IPS-18c (cell line): ENCODE measurements at regions not wholly inside any gene's neighbourhood (a gene's known extent, or its start where the extent isn't known, plus 50 kb on each side); places are given as distances from the start of the nearest gene placed in this dataset.

Experiments
- H3K4me3 ChIP-seq: 2 replicates; pipeline ENCODE4 v1.7.0; 2013; ENCODE audit warnings: low read depth, mild to moderate bottlenecking, low read length, moderate library complexity; ENCODE audit not compliant: insufficient read depth
- H3K9me3 ChIP-seq: one replicate; pipeline ENCODE4 v1.6.1; 2013; ENCODE audit warnings: mild to moderate bottlenecking, low read length, moderate library complexity; ENCODE audit not compliant: control insufficient read depth, insufficient read depth

DNA sequence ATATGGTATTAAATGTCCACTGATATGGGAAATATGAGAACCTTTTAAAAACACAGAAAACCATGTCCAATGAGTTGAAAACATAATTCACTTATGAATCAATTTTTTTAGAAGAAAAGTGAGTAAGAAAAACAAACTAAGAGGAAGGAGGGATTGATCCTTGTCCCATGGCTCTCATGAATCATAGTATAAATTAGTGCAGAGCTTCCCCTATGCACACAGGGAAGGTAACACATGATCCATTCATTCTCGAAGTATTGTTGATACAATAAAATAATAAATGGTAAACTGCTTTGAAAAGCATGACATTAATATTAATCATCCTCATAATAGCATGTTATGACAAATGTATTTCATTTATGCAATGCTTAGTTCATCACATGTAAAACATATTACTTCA, 872.0 kb upstream of the CNTNAP5 start:
- H3K9me3 ChIP-seq, result no peaks in the 10 kb centered on the region
- H3K4me3 ChIP-seq, result no peak overlapping the region

DNA sequence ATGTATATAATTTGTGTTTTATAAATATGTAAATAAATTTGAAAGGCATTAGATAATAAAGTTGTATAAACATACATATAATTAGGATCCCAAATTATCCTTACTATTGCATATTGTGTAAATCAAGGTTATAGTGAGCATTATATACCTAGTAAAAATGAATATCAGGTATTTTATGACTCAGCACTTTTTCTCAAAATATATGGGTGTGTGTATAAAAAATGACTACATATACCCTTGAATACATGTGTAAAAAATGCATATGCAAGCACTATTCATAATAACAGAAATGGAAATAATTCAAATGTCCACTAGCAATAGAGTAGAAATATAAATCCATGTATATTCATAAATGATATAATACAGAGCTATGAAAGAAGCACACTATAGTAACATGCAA, 870.9 kb upstream of the CNTNAP5 start:
- H3K9me3 ChIP-seq, result no peaks in the 10 kb centered on the region
- no peak overlapping the region for H3K4me3 ChIP-seq

DNA sequence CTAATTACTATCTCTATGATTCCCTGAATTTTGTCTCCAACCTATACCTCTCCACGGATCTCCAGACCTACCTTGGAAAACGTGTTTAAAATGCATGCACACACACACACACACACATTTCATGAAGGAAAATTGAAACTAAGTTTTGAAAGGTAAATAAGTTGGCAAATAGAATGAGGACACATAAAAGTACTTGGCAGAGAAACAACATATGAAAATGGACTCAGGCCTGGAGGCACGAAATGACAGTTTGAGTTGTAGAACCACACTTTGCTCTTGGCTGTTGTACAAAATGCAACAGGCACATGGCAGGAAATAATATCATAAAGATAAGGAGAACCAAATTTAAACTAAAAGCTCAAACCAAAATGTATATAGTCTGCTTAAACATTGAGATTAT, 868.1 kb upstream of the CNTNAP5 start:
- no peaks in the 10 kb centered on the region for H3K9me3 ChIP-seq
- H3K4me3 ChIP-seq, result no peak overlapping the region

DNA sequence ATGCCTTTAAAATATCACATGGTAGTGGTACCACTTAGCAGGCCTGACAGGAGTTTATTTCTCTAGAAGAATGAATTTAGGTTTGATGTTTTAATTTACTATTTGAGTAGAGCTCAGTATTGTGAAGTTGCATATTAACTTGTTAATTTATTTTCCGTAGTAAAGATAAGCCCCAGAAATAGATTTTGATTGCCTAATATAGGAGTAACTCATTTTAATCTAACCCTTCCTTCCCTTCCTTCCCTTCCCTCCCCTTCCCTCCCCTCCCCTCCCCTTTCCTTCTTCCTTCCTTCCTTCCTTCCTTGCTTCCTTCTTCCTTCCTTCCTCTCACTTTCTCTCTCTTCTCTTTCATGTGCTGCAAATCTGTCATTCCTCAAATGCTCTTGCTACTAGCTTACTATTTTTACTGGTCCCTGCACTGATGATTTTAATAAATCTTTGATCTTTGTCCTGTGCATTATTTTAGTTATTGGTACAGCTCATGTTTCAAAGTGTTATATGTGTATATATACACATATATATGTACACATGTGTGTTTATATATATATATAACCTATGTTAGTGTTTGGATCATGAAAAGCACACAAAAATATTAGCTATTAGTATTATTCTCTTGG, 862.6 kb upstream of the CNTNAP5 start:
- Histone ChIP-seq H3K9me3 (no peaks in the 10 kb centered on the region), H3K4me3 (no peak overlapping the region)

DNA sequence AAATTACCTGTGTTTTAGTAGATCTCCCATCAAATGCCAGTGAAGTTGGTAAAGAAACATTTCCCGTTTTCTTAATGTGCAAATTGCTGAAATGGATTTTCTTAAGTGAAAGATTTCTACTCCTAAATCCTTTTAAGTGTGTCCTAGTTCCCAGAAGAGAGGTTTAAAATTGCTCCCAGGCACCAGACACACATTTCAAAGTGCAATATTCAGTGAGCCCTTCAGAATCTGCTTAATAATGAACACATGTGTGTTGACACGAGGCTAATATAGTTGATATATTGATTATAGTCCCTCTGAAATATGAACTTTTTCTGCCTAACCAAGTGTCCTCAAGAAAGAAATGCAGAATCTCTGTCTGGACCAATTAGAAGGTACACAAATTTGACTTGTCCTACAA, 861.7 kb upstream of the CNTNAP5 start:
- no peaks in the 10 kb centered on the region for H3K9me3 ChIP-seq
- no peak overlapping the region for H3K4me3 ChIP-seq

DNA sequence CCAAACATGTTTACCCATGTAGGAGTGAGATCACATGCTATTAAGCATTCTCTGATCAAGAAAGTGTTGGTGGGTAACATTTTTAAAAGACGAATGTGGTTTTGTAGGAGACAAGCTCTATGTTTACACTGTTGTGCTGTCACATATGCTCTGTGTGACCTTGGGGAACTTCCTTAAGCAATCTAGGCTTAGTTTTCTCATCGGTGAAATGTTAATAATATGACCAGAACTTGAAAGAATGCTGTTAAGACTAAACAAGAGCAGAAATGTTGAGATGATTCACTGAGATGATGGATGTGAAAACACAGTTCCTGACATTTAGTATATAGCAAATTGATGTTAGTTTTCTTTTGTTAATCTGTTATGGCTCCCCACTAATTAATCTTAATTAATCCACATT, 860.9 kb upstream of the CNTNAP5 start:
- Histone ChIP-seq H3K4me3 (no peak overlapping the region), H3K9me3 (no peaks in the 10 kb centered on the region)

DNA sequence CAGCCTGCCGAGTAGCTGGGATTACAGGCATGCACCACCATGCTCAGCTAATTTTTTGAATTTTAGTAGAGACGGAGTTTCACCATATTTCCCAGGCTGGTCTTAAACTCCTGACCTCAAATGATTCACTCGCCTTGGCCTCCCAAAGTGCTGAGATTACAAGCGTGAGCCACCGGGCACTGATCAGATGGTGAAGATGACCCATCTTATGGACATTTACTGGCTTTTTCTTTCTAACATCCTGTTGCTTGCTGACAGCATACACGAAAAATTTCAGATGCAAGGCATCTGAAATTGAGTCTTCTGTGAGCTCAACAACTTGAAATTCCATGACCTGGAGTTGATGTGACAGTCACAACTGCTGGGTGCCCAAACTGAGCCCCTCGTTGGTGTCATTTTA, 859.5 kb upstream of the CNTNAP5 start:
- no peaks in the 10 kb centered on the region for H3K9me3 ChIP-seq

DNA sequence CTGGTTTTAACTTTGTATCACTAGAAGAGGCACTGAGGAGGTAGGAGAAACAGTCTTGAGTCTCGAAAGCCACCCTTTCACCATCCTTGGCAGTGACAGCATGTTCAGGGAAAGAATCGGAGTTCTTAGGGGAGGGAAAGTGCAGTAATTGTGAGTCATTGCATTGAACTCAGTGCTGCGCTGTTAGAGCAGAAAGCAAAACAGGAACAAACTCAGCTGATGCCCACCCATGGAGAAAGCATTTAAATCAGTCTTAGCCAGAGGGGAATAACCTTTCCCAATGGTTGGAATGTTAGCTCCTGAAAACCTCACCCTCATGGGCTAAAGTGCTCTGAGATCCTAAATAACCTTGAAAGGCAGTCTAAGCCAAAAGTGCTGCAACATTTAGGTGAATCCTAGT, 845.6 kb upstream of the CNTNAP5 start:
- no peaks in the 10 kb centered on the region for H3K9me3 ChIP-seq
- H3K4me3 ChIP-seq, result no peak overlapping the region

More for the DNA sequence above, 859.5 kb upstream of the CNTNAP5 start:
- H3K4me3 ChIP-seq, result no peak overlapping the region

DNA sequence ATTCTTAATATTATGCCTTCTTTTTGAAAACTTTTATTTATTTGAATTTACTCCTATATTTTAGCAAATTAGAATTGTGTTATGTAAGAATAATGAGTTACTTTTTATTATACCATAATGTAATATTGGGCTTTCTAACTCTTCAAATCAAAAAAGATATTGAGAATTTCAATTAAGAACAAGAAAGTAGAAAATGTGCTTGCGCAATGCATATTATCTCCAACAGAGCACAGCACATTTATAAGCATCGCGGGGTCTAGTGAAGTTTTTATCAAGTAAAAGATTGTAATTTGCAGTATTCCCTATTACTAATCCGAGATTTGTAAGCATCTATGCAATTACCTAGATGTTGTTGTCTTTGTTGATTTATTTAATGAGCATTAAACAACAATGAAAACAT, 829.1 kb upstream of the CNTNAP5 start:
- H3K4me3 ChIP-seq, result no peak overlapping the region
- no peaks in the 10 kb centered on the region for H3K9me3 ChIP-seq

DNA sequence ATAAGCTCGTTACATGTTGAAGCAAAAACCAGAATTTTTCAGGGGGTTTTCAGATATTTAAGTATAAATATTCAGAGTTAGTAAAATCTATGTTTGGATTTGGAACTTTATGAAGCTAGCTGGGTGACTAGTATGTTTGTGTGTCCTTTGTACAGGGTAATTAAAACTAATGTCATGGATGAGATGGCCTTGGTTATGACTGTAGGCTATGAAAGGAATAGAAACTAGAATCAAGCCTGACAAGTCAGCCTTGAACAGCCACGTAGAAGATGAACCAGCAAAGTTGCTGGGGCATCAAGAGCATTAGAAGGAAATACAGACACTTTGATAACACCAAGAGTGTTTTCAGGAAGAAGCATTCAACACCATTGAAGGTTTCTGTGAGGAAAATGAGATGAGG, 825.1 kb upstream of the CNTNAP5 start:
- Histone ChIP-seq H3K9me3 (no peaks in the 10 kb centered on the region), H3K4me3 (no peak overlapping the region)

DNA sequence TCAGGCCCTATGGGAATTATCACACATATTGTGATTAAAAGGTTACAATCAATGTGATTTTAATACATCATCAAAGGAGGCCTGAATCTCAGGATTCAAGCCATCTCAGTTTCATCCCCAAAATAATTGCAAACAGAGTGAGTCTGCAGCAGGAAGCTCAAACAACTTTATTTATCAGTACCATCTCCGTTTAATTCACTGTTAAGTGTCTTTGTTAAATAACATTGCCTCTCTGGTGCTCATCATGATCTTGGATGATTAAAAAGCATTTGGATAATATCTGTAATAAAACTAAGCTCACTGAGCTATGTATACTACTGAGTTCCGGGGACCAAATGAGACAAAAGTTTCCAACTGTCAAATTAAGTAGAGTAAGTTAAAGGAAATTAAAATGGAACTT, 817.8 kb upstream of the CNTNAP5 start:
- no peaks in the 10 kb centered on the region for H3K9me3 ChIP-seq
- no peak overlapping the region for H3K4me3 ChIP-seq

DNA sequence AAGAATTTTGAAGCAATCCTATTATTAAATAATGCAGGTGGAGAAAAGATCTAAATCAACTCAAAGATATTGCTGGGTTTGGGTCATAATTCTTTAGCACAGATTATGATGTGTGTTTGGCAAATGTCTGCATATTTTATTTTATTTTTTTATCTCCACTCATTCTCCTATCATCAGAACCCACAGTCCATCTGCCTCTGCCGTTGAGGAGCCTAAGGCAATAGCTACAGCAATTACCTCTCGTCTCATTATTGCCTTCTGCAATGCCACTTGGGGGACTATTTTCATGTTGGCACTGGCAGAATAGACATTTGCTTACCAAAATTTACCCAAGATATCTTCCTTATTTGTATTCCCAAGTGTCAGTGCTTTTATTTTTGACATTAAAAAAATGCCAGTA, 815.9 kb upstream of the CNTNAP5 start:
- Histone ChIP-seq H3K9me3 (no peaks in the 10 kb centered on the region), H3K4me3 (no peak overlapping the region)

DNA sequence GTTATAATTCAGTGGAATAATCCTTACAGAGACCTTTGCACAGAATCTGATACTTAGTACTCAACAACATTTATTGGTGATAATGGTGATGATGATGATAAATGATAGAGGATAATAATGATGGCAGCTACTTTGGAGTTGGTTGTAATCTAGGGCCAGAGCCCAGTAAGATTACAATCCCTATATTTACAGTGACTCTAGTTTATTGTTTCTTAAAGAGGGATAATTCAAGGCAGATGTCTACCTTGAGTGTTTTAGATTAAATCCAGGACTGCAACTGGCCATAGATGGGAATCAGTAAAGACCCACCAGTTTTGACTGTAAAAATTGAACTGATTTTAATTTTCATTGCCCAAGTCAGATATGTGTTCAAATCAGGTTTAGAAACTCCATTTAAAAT, 813.9 kb upstream of the CNTNAP5 start:
- Histone ChIP-seq H3K4me3 (no peak overlapping the region), H3K9me3 (no peaks in the 10 kb centered on the region)

DNA sequence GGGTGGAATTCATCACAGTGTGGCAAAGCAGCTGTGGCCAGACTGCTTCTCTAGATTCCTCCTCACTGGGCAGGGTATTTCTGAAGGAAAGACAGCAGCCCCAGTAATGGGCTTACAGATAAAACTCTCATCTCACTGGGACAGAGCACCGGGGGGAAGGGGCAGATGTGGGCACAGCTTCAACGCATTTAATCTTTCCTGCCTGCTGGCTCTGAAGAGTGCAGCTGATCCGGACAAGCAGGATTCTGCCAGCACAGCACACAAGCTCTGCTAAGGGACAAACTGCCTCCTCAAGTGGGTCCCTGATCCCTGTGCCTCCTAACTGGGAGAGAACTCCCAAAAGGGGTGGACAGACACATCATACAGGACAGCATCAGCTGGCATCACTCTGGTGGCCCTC, 779.9 kb upstream of the CNTNAP5 start:
- Histone ChIP-seq H3K4me3 (no peak overlapping the region), H3K9me3 (no peaks in the 10 kb centered on the region)

DNA sequence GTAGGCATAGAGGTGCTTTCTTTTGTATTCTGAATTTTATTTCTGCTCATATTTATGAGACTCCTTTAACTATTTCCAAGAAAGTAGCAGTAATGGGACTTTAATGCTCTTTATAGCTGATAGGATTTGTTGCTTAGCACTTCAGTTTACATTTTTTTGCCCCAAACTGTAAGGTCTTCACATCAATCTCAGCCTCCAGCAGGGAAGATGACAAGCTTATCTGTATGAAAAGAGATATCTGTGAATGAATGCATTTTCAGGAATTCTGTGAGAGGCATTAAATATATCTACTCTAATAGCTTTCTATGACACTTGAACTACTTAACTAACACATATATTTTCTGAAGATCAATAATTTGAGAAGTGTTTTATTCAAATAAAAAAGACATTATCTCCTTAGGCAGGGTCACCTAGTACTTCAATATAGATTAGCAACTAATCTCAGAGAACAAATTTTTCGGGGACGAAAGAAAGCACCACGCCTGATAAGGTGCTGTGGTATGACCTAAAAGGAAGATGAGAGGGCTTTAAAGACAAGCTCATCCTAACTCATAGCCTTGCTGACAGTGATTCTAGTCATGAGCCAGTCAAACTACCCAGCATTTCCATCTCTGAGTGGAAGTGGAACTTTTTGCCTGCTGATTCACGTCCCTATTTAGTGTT, 766.1 kb upstream of the CNTNAP5 start:
- no peaks in the 10 kb centered on the region for H3K9me3 ChIP-seq
- H3K4me3 ChIP-seq, result no peak overlapping the region

DNA sequence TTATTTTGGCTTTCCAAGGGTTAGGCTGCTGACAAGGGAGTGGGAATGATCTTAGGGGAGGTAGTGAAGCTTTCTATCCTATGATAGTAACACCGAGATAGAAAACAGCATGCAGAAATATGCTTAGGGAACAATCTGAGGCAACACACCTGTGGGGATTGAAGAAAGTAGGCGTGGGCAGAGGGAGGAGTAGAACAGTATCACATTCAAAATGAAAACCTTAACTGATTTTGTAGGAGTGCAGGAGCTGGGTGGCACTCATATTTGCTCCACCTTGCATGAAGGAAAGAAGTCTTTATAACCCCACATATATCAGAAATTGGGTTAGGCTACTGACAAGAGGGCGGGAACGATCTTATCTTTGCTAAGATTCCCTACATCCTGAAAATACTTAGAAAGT, 762.2 kb upstream of the CNTNAP5 start:
- H3K4me3 ChIP-seq, result no peak overlapping the region
- no peaks in the 10 kb centered on the region for H3K9me3 ChIP-seq

DNA sequence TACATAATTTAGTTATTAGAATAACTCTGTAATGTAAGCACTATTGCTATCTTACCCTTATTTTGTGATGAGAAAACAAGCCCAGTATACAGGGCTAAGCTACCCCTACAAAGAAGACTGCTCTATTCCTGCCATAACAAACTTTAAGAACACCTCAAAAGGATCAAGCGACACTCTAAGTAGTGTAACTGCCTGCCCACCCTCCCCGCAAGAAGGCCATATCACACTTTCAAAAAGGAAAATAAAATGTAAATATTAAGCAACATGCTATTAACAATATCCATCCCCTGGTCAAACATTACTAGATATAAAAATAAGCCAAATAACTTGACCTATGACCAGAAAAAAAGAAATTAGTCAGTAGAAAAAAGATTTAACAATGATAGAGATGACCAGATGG, 741.7 kb upstream of the CNTNAP5 start:
- H3K4me3 ChIP-seq, result no peak overlapping the region
- H3K9me3 ChIP-seq, result no peaks in the 10 kb centered on the region

DNA sequence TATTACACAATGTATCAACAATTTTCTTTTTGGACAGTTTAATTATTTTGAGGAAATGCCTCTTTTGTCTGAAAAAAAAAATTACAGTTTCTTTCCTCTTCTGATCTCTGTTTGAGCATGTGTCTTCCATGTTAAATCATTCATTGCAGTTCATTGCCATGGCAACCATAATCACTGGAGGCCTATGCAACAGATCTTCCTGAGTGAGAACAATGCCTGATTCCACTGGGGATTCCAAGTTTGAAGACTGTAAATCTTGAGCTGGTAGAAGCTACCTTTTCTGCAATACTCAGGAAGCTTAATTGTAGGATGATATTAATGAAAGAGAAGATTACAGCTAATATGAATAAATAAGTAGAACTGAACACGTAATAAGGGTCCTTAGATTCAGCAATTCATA, 721.4 kb upstream of the CNTNAP5 start:
- Histone ChIP-seq H3K9me3 (no peaks in the 10 kb centered on the region), H3K4me3 (no peak overlapping the region)
